GM19240 (cell line): ENCODE measurements at regions not wholly inside any gene's neighbourhood (a gene's known extent, or its start where the extent isn't known, plus 50 kb on each side); places are given as distances from the start of the nearest gene placed in this dataset.

ENCODE experiments used
- DNase-seq: peaks from one replicate; pipeline ENCODE4 v3.0.0; 2011; ENCODE audit warnings: low spot score; ENCODE audit not compliant: insufficient read length

- DNase-seq = no peak
Observed at GRCh38 chr9:85430659-85431338, 311.0 kb downstream of the AGTPBP1 start.

- no peak for DNase-seq
Observed at GRCh38 chr9:85428230-85428629, 313.5 kb downstream of the AGTPBP1 start.

GRCh38 chr9:85427772-85428171, 314.0 kb downstream of the AGTPBP1 start:
- DNase-seq = no peak

GRCh38 chr9:85425153-85425611, 316.6 kb downstream of the AGTPBP1 start:
- DNase-seq = peak; percentile 51

GRCh38 chr9:85423422-85423821, 318.3 kb downstream of the AGTPBP1 start:
- DNase-seq = no peak

GRCh38 chr9:85421641-85422040, 320.1 kb downstream of the AGTPBP1 start:
- no peak for DNase-seq

GRCh38 chr9:85420750-85421149, 321.0 kb downstream of the AGTPBP1 start:
- no peak for DNase-seq

- DNase-seq = no peak
Observed at GRCh38 chr9:85417674-85418073, 324.1 kb downstream of the AGTPBP1 start.

GRCh38 chr9:85416715-85417114, 325.0 kb downstream of the AGTPBP1 start:
- no peak for DNase-seq

- no peak for DNase-seq
Observed at GRCh38 chr9:85414390-85414789, 327.4 kb downstream of the AGTPBP1 start.

GRCh38 chr9:85408494-85408893, 333.3 kb downstream of the AGTPBP1 start:
- DNase-seq = no peak

GRCh38 chr9:85405566-85405950, 336.2 kb downstream of the AGTPBP1 start:
- DNase-seq = no peak

GRCh38 chr9:85404911-85405565, 336.7 kb downstream of the AGTPBP1 start:
- no peak for DNase-seq

GRCh38 chr9:85402551-85402950, 339.2 kb downstream of the AGTPBP1 start:
- DNase-seq = no peak

- no peak for DNase-seq
Observed at GRCh38 chr9:85401998-85402397, 339.8 kb downstream of the AGTPBP1 start.

- no peak for DNase-seq
Observed at GRCh38 chr9:85397005-85397404, 344.7 kb downstream of the AGTPBP1 start.

- no peak for DNase-seq
Observed at GRCh38 chr9:85392260-85392659, 349.5 kb downstream of the AGTPBP1 start.

GRCh38 chr9:85377731-85378289, 363.9 kb downstream of the AGTPBP1 start:
- DNase-seq = no peak

GRCh38 chr9:85368781-85369180, 373.0 kb downstream of the AGTPBP1 start:
- no peak for DNase-seq

GRCh38 chr9:85359161-85359560, 382.6 kb downstream of the AGTPBP1 start:
- no peak for DNase-seq

GRCh38 chr9:85349046-85349445, 392.7 kb downstream of the AGTPBP1 start:
- DNase-seq = no peak

GRCh38 chr9:85347541-85347940, 394.2 kb downstream of the AGTPBP1 start:
- no peak for DNase-seq

GRCh38 chr9:85344901-85345300, 396.9 kb downstream of the AGTPBP1 start:
- DNase-seq = no peak
